HG02623 (cell line): ENCODE measurements at regions not wholly inside any gene's neighbourhood (a gene's known extent, or its start where the extent isn't known, plus 50 kb on each side); places are given as distances from the start of the nearest gene placed in this dataset.

Experiments
- ATAC-seq: cut with Tn5 transposase; IDR thresholded peaks from one replicate; pipeline ENCODE4 v1.9.1; 2021; ENCODE audit warnings: moderate library complexity; ENCODE audit not compliant: unreplicated experiment

DNA sequence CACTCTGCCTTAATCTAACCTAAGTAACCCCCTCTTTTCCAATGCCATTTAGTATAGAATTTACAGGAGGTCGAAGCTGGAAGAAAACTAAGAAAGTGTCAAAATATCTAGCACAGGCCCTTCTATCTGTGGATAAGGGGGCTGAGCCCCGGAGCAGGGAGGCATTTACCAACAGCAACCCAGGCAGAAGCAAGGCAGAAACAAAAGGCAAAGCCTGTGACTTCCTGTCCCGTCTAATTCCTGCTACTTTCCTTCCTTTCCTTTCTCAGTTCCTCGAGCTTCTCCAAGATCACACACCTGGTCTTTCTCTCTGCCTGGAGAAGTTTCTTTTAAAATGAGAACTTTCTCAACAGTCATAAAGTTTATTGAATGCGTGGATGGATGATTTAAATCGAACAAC, 146.0 kb downstream of the FOXA2 start:
- ATAC-seq = no peak

DNA sequence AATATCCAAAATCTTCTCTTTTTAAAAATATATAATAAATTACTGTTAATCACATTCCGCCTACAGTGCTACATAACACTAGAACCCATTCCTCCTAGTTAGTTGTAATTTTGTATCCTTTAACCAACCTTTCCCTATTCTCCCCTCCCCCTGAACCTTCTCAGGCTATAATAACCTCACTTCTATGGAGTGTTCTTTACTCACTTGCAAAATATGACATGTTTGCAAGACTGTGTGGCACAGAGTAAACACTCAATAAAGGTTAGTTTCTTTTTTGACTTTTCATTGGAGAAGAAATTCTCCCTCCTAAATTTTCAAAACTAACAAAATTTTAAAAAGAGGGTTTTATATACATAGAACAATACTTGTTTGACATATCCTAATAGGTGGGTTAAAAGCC, 147.0 kb downstream of the FOXA2 start:
- no peak for ATAC-seq

DNA sequence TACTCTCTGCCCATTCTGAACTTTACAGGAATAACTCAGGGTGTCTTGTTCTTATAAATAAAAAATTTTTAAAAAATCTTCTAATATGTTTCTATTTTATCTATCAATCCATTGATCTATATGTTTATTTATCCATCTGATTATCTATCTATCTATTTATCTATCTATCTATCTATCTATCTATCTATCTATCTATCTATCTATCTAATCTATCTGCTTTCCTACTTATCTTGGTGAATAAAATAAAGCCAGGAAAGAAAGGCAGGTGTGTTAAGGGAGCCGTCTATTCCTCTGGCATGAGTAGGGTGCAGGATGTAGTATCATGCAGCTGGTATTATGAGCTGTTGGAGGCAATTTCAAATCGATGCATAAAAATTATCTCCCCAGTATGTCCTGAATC, 153.0 kb downstream of the FOXA2 start:
- no peak for ATAC-seq

DNA sequence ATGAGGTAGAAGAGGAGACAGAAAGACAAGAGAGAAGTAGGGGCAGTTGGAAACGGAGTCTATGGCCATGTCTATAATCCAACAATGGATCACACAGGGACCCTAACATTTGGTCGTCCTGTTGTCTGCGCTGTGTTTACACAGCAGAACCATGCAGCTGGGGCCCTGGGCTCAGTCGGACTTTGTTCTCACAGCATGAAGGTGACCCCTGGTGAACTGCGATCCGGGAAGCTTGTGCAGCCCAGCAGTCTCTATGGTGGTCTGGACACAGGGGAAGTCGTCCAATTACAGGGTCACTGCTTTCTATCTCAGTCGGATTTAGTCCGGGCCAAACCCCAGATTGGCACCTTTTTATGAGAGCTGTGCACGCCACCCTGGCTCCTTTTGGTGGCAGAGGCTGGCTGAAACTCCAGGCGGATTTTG, 153.6 kb downstream of the FOXA2 start:
- no peak for ATAC-seq

DNA sequence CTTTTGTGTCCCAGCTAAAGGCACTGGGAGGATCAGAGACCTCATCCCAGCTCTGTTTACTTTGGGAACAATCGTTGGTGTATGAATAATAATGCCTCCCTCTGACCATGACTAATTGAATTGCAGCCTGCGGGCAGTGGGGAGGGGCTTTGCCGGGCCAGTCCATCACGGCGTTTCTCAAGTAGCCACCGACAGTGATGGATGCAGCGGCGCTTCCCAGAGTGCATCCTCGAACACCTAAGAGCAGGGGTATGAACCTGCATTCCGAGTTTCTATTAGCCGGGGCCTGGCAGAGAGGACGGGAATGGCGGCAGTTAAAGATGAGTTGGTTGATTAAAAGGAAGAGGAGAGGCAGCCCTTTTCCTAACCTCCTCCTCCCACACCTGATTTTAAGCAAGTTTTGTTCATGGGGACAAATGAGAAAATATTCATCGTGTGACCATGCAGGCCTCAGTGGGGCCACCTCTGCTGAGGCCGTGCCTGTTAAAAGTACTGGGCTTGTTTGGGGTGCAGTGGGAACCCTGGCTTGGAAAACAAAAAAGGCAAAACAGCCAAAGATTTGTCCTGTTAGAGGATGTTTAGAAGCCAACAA, 154.1 kb downstream of the FOXA2 start:
- ATAC-seq = no peak

- no peak for ATAC-seq
Observed at GRCh38 chr20:22429175-22430153, 154.9 kb downstream of the FOXA2 start.

GRCh38 chr20:22428051-22428450, 156.3 kb downstream of the FOXA2 start:
- no peak for ATAC-seq

GRCh38 chr20:22426772-22427171, 157.6 kb downstream of the FOXA2 start:
- no peak for ATAC-seq

GRCh38 chr20:22425344-22426295, 158.8 kb downstream of the FOXA2 start:
- no peak for ATAC-seq

DNA sequence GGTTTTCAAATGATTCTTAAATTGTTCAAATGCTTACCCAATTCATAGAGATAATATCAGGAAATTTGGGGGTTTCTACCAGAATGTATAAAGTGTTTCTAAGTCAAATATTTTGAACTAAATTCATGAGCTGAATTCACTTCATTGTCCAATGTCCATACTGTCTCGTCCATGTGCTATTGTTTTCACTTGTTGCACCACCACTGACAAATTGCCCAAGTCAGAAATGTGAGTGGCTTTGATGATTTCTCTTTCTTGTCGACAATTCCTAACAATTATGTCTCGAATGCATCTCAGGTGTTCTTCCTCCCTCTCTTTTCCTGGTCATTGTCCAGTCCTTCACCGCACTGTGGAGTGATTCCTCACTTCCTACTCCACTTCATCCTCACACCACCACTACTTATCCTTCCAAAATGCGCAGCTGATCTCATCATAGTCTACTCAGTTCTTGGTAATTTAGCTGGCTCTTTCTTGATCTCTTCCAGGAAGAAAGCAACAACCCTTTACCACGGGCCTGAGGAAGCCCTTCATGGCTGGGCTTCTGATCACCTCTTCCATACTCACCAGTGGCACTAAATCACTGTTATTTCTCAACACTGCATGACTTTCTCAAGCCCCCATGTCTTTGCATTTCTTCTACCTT, 161.1 kb downstream of the FOXA2 start:
- ATAC-seq = no peak

DNA sequence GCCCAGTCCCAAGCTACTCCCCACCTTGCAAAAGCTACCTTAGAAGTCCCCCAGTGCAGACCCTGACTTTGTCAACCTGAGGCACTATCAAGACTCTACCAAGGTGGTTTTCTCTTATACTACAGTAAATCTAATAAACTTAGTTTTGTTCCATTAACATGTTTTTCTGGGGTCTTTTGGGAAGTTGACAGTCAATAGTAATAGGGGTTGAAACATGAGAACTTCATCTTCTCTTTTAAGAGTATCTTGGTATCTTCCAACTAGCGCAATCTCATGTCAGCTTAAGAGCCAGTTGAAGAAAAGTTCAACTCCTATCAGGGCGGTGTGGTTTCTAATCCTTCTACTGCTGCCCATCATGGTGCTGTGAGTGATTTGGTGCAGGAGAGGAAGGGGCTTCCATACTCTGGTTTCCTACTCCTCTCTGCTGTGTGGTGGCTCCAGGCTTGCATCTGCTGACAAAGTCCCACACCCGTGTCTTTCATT, 164.2 kb downstream of the FOXA2 start:
- no peak for ATAC-seq

- ATAC-seq = no peak
Observed at GRCh38 chr20:22418738-22419137, 165.6 kb downstream of the FOXA2 start.

DNA sequence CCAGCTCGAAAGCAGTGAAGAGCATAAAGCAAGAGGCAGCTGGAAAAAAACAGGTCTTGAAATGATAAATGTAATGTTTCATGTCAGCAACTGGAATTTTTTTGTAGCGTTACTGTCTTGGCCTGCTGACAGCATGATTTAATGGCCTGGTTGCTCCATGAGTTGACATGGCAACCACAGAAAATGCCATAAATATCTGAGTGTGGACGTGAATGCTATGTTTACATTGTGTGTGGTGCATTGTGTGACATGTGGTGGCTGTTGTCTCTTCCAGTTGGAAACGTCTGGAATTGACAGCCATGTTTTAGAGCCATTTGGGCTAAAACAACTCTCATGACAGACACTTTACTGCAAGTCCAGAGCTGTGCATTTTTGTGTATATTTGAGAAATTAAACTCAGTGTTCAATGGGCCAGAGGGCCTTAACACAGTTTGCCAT, 170.0 kb downstream of the FOXA2 start:
- ATAC-seq = no peak

DNA sequence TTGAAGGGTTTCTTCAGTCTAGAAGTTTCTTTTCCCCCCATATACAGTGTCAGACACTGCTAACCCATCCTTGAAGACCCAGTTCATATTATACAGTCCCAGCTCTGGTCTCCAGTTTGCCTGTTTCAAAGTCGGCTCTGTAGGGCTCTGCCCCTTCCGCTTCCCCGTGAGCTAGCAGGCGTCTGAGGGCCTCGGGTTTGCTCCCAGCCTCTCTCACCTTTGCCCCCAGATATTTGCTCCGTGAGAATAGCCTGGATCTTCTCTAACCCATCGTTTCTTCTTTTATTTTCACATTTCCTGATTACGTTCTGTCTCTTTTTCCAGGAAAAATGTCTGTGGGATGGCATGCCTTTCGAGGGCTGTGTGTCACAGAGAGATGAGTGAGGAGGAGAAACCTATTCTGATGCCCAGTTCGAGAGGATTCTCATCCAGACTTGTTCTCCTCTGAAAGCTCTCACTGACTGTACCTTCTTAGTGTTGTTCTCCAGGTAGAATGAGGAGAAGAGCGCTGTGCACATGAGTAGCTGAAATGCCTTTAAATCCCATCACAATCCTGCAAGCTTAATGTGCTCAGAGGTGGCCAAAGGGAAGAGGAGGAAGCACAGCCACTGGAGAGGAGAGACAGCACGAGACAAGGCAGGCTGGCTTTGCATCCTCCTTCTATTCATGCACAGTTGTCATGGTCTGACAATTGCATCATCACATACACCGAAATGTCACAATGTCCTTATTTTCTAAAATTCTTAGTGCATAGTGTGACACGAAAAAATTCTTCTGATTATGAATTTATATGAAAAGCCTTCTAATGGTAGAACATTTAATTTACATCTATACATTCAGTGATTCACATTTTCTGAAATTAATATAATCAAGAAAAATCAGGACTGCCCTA, 171.1 kb downstream of the FOXA2 start:
- no peak for ATAC-seq

DNA sequence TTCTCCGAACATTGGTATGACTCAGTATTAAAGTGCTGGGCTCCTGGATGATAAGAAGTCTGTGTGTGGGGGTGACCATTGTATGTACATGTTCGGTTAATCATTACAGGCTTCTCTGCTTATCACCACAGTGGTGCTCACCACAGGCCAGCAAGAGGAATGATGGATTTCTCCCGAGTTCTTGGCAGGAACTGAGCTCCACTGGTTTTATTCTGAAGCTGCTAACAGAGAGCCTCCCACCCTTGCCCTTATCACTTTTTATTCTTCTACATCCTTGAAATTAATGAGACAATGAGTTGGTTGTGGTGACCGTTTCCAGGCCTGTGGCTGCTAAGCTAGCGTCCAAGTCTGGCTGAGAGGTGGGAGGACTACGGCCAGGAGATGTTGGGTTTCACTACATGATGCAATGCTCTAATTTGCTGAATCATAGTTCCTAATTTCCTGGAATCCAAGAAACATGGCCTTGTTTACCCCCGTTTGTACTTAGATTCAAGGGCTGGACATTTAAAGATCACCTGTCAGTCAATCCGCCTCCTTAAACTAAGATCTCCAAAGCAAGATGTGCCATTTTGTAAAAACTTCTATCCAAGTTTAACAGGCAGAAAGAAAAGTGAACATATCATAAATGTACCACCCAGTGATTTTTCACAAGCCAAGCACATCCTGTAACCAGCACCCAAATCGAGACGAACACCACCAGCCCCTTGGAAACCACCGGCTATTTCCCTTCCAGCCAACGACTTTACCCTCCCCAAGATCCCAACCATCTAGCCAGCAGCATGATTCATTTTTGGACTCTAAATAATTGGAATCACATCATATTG, 172.5 kb downstream of the FOXA2 start:
- ATAC-seq = no peak

DNA sequence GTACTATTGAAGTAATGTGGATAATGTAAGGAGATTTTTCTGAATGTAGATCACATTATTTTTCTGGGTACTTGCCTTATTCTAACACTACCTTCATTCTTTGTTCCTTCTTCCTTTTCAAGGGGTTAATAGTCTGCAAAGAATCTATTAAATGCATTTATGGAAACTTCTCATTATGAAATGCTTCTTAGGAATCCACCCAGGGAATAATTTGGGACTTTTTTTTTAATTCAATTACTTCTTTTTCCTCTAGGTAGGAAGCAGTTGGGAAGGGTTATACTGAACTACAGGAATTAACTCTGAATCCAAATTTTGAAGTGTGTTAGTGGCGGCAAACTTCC, 173.1 kb downstream of the FOXA2 start:
- no peak for ATAC-seq

- no peak for ATAC-seq
Observed at GRCh38 chr20:22410556-22411130, 173.7 kb downstream of the FOXA2 start.
